Liver (tissue), 8 donors: ENCODE measurements at regions not wholly inside any gene's neighbourhood (a gene's known extent, or its start where the extent isn't known, plus 50 kb on each side); places are given as distances from the start of the nearest gene placed in this dataset.

Experiments
- DNase-seq: peaks from one replicate; pipeline ENCODE4 v3.0.0-alpha.2; 2017; ENCODE audit warnings: low spot score
- H3K27ac ChIP-seq, 2 donors: one replicate each; pipeline ENCODE4 v1.7.0; 2013; ENCODE audit warnings: inconsistent platforms in 2 of 2, low read length in 2 of 2, control low read depth in 1 of 2, low read depth in 1 of 2, mild to moderate bottlenecking in 1 of 2
- H3K27me3 ChIP-seq, 4 donors: one replicate each; pipeline versions ENCODE4 v1.6.1 to v1.7.0; 2013; ENCODE audit warnings: low read length in 3 of 4, inconsistent platforms in 1 of 4, mild to moderate bottlenecking in 1 of 4, moderate library complexity in 1 of 4; ENCODE audit not compliant: control insufficient read depth in 4 of 4, insufficient read depth in 4 of 4
- H3K36me3 ChIP-seq, 4 donors: one replicate each; pipeline versions ENCODE4 v1.6.1 to v1.7.0; 2013; ENCODE audit warnings: low read length in 3 of 4, mild to moderate bottlenecking in 3 of 4, low read depth in 1 of 4, moderate library complexity in 1 of 4; ENCODE audit not compliant: control insufficient read depth in 4 of 4, insufficient read depth in 3 of 4
- H3K4me1 ChIP-seq, 4 donors: one replicate each; pipeline versions ENCODE4 v1.6.1 to v1.7.0; 2013; ENCODE audit warnings: low read length in 3 of 4, mild to moderate bottlenecking in 3 of 4, moderate library complexity in 1 of 4; ENCODE audit not compliant: control insufficient read depth in 4 of 4, insufficient read depth in 4 of 4
- H3K4me3 ChIP-seq, 3 donors: one replicate each; pipeline versions ENCODE4 v1.6.1 to v1.7.0; 2013; ENCODE audit warnings: low read length in 3 of 3, control low read depth in 1 of 3, low read depth in 1 of 3, mild to moderate bottlenecking in 1 of 3
- H3K9ac ChIP-seq, 2 donors: one replicate each; pipeline ENCODE4 v1.7.0; 2013; ENCODE audit warnings: low read length in 2 of 2, mild to moderate bottlenecking in 2 of 2, moderate library complexity in 2 of 2, control low read depth in 1 of 2, low read depth in 1 of 2
- H3K9me3 ChIP-seq, 4 donors: one replicate each; pipeline versions ENCODE4 v1.6.1 to v1.7.0; 2013; ENCODE audit warnings: low read length in 3 of 4; ENCODE audit not compliant: control insufficient read depth in 4 of 4
- CTCF ChIP-seq: fragments of 150-350 bp; IDR thresholded peaks from 2 replicates; pipeline ENCODE4 v1.5.1; 2017; ENCODE audit warnings: improper control_type of control experiment, low read depth, low read length; ENCODE audit not compliant: missing input control
- EGR1 ChIP-seq, 2 donors: IDR thresholded peaks; 2 replicates each; pipeline ENCODE4 v1.6.1; 2016 to 2018; ENCODE audit warnings: antibody characterized with exemption in 2 of 2, low read depth in 2 of 2
- FOXA2 ChIP-seq: IDR thresholded peaks from 2 replicates; pipeline ENCODE4 v1.6.1; 2016; ENCODE audit warnings: antibody characterized with exemption
- JUND ChIP-seq, 2 donors: IDR thresholded peaks; 2 replicates each; pipeline ENCODE4 v1.6.1; 2016; ENCODE audit warnings: antibody characterized with exemption in 2 of 2
- NR2F2 ChIP-seq: IDR thresholded peaks from 2 replicates; pipeline ENCODE4 v1.6.1; 2016; ENCODE audit warnings: antibody characterized with exemption
- RXRA ChIP-seq, 2 donors: IDR thresholded peaks; 2 replicates each; pipeline ENCODE4 v1.6.1; 2017 to 2018; ENCODE audit warnings: antibody characterized with exemption in 2 of 2, mild to moderate bottlenecking in 1 of 2
- SP1 ChIP-seq: IDR thresholded peaks from 2 replicates; pipeline ENCODE4 v1.6.1; 2018; ENCODE audit warnings: antibody characterized with exemption, mild to moderate bottlenecking
- ZBTB33 ChIP-seq: IDR thresholded peaks from 2 replicates; pipeline ENCODE4 v1.6.1; 2016; ENCODE audit warnings: antibody characterized with exemption
- WGBS: extraction: QIAGEN DNeasy Blood & Tissue Kit; methylation state at CpG from one replicate; pipeline ENCODE4 v1.1.7; 2013; 5-methylcytosine and 5-hydroxymethylcytosine counted together
- donor health status: healthy.
- donor health status: healthy.
- donor health status: healthy.
- donor health status: healthy.
- donor health status: healthy.

- Histone ChIP-seq H3K36me3 (no peaks in the 10 kb centered on the region), H3K9ac (no peak overlapping the region), H3K27ac (no peak overlapping the region), H3K4me1 (no peaks in the 10 kb centered on the region), H3K9me3 (no peaks in the 10 kb centered on the region), H3K27me3 (peaks cover 0 to 4% (median 0%) of the 10 kb centered on the region in 4 donors), H3K4me3 (no peak overlapping the region)
- WGBS, result 84% methylated on average over 2 of the region's 2 CpGs
- TF ChIP-seq SP1 (no peak), JUND (IDR thresholded peaks at IDR 0.05) (no peak), FOXA2 (no peak), NR2F2 (no peak)
- DNase-seq, result no peak
These were observed 96.0 kb upstream of the PRPS1L1 start for GRCh38 chr7:18123508-18124239.

GRCh38 chr7:18125476-18125875 is 97.8 kb upstream of the PRPS1L1 start:
- TF ChIP-seq SP1, result no peak
- TF ChIP-seq RXRA (IDR thresholded peaks at IDR 0.05), result no peak
- no peak overlapping the region for H3K27ac ChIP-seq
- no peaks in the 10 kb centered on the region for H3K36me3 ChIP-seq
- H3K4me3 ChIP-seq, result no peak overlapping the region
- H3K27me3 ChIP-seq, result peaks cover 0 to 4% (median 0%) of the 10 kb centered on the region in 4 donors
- no peaks in the 10 kb centered on the region for H3K9me3 ChIP-seq
- 56% methylated on average over 2 of the region's 2 CpGs for WGBS
- no peaks in the 10 kb centered on the region for H3K4me1 ChIP-seq
- no peak overlapping the region for H3K9ac ChIP-seq
- no peak for DNase-seq

GRCh38 chr7:18126281-18126680 is 98.6 kb upstream of the PRPS1L1 start:
- WGBS, result 80% methylated on average over 2 of the region's 2 CpGs
- H3K9me3 ChIP-seq, result no peaks in the 10 kb centered on the region
- H3K4me1 ChIP-seq, result no peaks in the 10 kb centered on the region
- no peak overlapping the region for H3K4me3 ChIP-seq
- H3K36me3 ChIP-seq, result no peaks in the 10 kb centered on the region
- no peak overlapping the region for H3K27ac ChIP-seq
- DNase-seq, result no peak
- TF ChIP-seq EGR1 (IDR thresholded peaks at IDR 0.05; ENCODE audit: low read depth in 2 of 2) (no peak), CTCF (no peak)
- H3K9ac ChIP-seq, result no peak overlapping the region
- peaks cover 0 to 4% (median 0%) of the 10 kb centered on the region in 4 donors for H3K27me3 ChIP-seq

GRCh38 chr7:18128846-18129245 is 101.2 kb upstream of the PRPS1L1 start:
- no peaks in the 10 kb centered on the region for H3K36me3 ChIP-seq
- no peak overlapping the region for H3K9ac ChIP-seq
- TF ChIP-seq NR2F2 (no peak), ZBTB33 (no peak)
- 72% methylated on average over 3 of the region's 3 CpGs for WGBS
- H3K4me3 ChIP-seq, result no peak overlapping the region
- no peaks in the 10 kb centered on the region for H3K9me3 ChIP-seq
- no peak overlapping the region for H3K27ac ChIP-seq
- H3K27me3 ChIP-seq, result peaks cover 0 to 4% (median 0%) of the 10 kb centered on the region in 4 donors
- H3K4me1 ChIP-seq, result no peaks in the 10 kb centered on the region
- no peak for DNase-seq
